Mesenchymal stem cell (in vitro differentiated cells and primary cell): ENCODE measurements at regions not wholly inside any gene's neighbourhood (a gene's known extent, or its start where the extent isn't known, plus 50 kb on each side); places are given as distances from the start of the nearest gene placed in this dataset.

Source experiments
- DNase-seq: peaks from one replicate; pipeline ENCODE4 v3.0.0-alpha.2; 2013
- H2AFZ ChIP-seq: one replicate; pipeline ENCODE4 v1.6.1; 2013; ENCODE audit warnings: low read depth, mild to moderate bottlenecking, control low read depth, inconsistent platforms, low read length, moderate library complexity
- H2AK5ac ChIP-seq: 2 replicates; pipeline ENCODE4 v1.6.1; 2013; ENCODE audit warnings: low read length, moderate library complexity, mild to moderate bottlenecking, inconsistent platforms; ENCODE audit not compliant: severe bottlenecking
- H2BK120ac ChIP-seq: one replicate; pipeline ENCODE4 v1.6.1; 2013; ENCODE audit warnings: low read depth, mild to moderate bottlenecking, inconsistent platforms, low read length, moderate library complexity
- H2BK12ac ChIP-seq, 2 experiments: one replicate each; pipeline ENCODE4 v1.6.1; 2013; ENCODE audit warnings: inconsistent platforms in 2 of 2, low read length in 2 of 2, mild to moderate bottlenecking in 2 of 2, moderate library complexity in 2 of 2, control low read depth in 1 of 2
- H2BK15ac ChIP-seq: one replicate; pipeline ENCODE4 v1.6.1; 2013; ENCODE audit warnings: mild to moderate bottlenecking, low read depth, inconsistent platforms; ENCODE audit not compliant: poor library complexity, severe bottlenecking
- H2BK5ac ChIP-seq: 2 replicates; pipeline ENCODE4 v1.6.1; 2013; ENCODE audit warnings: low read depth, mild to moderate bottlenecking, low read length, control low read depth, inconsistent platforms; ENCODE audit not compliant: poor library complexity, severe bottlenecking
- H3K14ac ChIP-seq, 2 experiments: one replicate each; pipeline ENCODE4 v1.6.1; 2013; ENCODE audit warnings: inconsistent platforms in 2 of 2, low read length in 2 of 2, control low read depth in 1 of 2, mild to moderate bottlenecking in 1 of 2, moderate library complexity in 1 of 2
- H3K18ac ChIP-seq, 2 experiments: one replicate each; pipeline ENCODE4 v1.6.1; 2013; ENCODE audit warnings: inconsistent platforms in 2 of 2, low read length in 2 of 2, control low read depth in 1 of 2, low read depth in 1 of 2, mild to moderate bottlenecking in 1 of 2
- H3K23ac ChIP-seq, 2 experiments: one replicate each; pipeline ENCODE4 v1.6.1; 2013; ENCODE audit warnings: inconsistent platforms in 2 of 2, low read length in 2 of 2, mild to moderate bottlenecking in 2 of 2, moderate library complexity in 2 of 2, control low read depth in 1 of 2
- H3K27ac ChIP-seq: 2 replicates; pipeline ENCODE4 v1.5.1; 2013; ENCODE audit warnings: mild to moderate bottlenecking, moderate library complexity, low read length, control low read depth, inconsistent platforms; ENCODE audit not compliant: poor library complexity, severe bottlenecking
- H3K27me3 ChIP-seq, 2 experiments: 2 replicates each; pipeline versions ENCODE4 v1.6.1 to v1.7.0; 2013; ENCODE audit warnings: low read length in 2 of 2, mild to moderate bottlenecking in 2 of 2, moderate library complexity in 2 of 2, control low read depth in 1 of 2, inconsistent platforms in 1 of 2; ENCODE audit not compliant: control insufficient read depth in 1 of 2, insufficient read depth in 1 of 2
- H3K36me3 ChIP-seq, 2 experiments: 2 replicates each; pipeline versions ENCODE4 v1.6.1 to v1.7.0; 2013; ENCODE audit warnings: low read length in 2 of 2, control low read depth in 1 of 2, inconsistent platforms in 1 of 2, low read depth in 1 of 2, mild to moderate bottlenecking in 1 of 2; ENCODE audit not compliant: insufficient read depth in 2 of 2, control insufficient read depth in 1 of 2
- H3K4ac ChIP-seq, 2 experiments: one replicate each; pipeline ENCODE4 v1.6.1; 2013; ENCODE audit warnings: inconsistent platforms in 2 of 2, low read length in 2 of 2, mild to moderate bottlenecking in 2 of 2, moderate library complexity in 2 of 2, control low read depth in 1 of 2, low read depth in 1 of 2
- H3K4me1 ChIP-seq: 2 replicates; pipeline ENCODE4 v1.6.1; 2013; ENCODE audit warnings: low read depth, low read length, control low read depth; ENCODE audit not compliant: control insufficient read depth, insufficient read depth
- H3K4me2 ChIP-seq: 2 replicates; pipeline ENCODE4 v1.6.1; 2013; ENCODE audit warnings: low read length, mild to moderate bottlenecking, inconsistent platforms; ENCODE audit not compliant: poor library complexity, severe bottlenecking
- H3K4me3 ChIP-seq, 2 experiments: 2 replicates each; pipeline versions ENCODE4 v1.5.1 to v1.7.0; 2013; ENCODE audit warnings: low read length in 2 of 2, mild to moderate bottlenecking in 2 of 2, control low read depth in 1 of 2, low read depth in 1 of 2; ENCODE audit not compliant: insufficient read depth in 1 of 2
- H3K79me1 ChIP-seq: replicated peaks from 2 replicates; pipeline ENCODE4 v1.6.1; 2013; ENCODE audit warnings: mild to moderate bottlenecking, control low read depth, low read length, inconsistent platforms; ENCODE audit not compliant: poor library complexity, severe bottlenecking
- H3K9ac ChIP-seq: 2 replicates; pipeline ENCODE4 v1.7.0; 2013; ENCODE audit warnings: mild to moderate bottlenecking, low read length, moderate library complexity
- H3K9me3 ChIP-seq: 2 replicates; pipeline ENCODE4 v1.7.0; 2013; ENCODE audit warnings: mild to moderate bottlenecking, low read length; ENCODE audit not compliant: control insufficient read depth
- H4K8ac ChIP-seq: one replicate; pipeline ENCODE4 v1.6.1; 2013; ENCODE audit warnings: inconsistent platforms, mild to moderate bottlenecking, low read length, moderate library complexity
- H4K91ac ChIP-seq: one replicate; pipeline ENCODE4 v1.6.1; 2013; ENCODE audit warnings: mild to moderate bottlenecking, low read length, inconsistent platforms
- WGBS: methylation state at CpG from one replicate; pipeline ENCODE4 v1.1.7; 2013; ENCODE audit warnings: mixed read lengths; 5-methylcytosine and 5-hydroxymethylcytosine counted together

DNA sequence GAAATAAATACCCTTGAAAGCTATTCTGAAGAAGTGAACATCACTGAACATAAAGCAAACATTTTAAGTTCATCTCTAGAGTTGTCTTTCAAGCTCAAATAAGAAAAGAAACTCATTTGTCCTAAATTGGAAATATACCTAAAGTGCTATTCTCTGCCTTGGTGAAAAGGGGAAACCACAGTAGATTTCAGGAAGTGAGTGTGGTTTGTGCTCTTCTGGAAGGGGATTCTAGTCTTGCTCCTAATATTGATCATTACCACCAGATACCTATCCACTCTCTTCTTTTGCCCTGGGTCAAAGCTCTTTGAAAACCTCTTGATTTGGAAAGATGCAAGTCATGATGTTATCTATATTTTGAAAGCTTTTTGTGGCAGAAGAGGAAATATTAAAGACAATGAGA, 798.1 kb downstream of the ADGRL2 start:
- Histone ChIP-seq H4K91ac (no peak overlapping the region), H3K9ac (no peak overlapping the region), H3K79me1 (no peaks in the 10 kb centered on the region), H3K27ac (no peak overlapping the region), H2BK12ac (no peak overlapping the region), H2BK120ac (no peak overlapping the region), H3K14ac (no peak overlapping the region), H3K18ac (no peak overlapping the region), H3K4ac (no peak overlapping the region), H3K27me3 (no peaks in the 10 kb centered on the region), H3K9me3 (no peaks in the 10 kb centered on the region), H2BK15ac (no peak overlapping the region), H4K8ac (no peak overlapping the region), H2AK5ac (no peak overlapping the region), H3K4me1 (no peaks in the 10 kb centered on the region), H3K4me2 (no peak overlapping the region), H3K4me3 (no peak overlapping the region), H2BK5ac (no peak overlapping the region), H2AFZ (no peak overlapping the region), H3K36me3 (no peaks in the 10 kb centered on the region), H3K23ac (no peak overlapping the region)
- DNase-seq, result no peak

DNA sequence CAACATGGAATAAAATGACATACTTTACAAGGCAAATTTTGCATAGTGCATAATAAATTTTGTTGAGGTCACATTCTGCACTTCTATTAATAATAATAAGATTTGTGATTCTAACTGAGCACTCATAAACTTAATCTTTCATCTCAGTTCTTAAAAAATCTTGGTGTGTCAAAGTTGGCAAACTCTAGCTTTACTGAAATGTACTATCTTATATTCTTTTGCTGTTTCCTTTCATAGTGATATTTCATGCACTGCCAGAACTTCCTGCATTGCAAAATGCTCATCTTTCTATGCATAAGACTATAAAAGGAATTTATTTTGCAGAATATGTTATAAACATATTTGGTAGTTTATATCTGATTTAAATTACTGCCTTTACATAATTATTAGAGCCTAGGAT, 797.6 kb downstream of the ADGRL2 start:
- no peak overlapping the region for H4K8ac ChIP-seq
- H3K27ac ChIP-seq, result no peak overlapping the region

DNA sequence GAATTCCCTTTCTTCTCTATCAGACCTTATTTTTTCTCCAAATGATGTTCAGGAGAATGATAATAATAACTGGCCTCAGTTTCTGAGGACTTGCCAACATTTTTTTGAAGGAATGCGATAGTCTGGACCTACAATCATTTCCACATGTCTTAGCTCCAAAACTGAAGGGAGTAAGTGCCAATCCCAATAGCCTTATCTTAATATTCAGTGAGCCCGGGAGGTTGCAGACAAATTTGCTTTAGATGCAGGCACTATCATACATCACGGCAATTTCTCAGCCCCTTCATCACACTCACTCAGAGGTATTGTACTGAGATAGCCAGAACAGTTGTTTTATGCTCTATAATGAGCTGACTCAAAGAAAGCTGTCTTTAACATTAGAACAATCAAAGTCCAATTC, 796.9 kb downstream of the ADGRL2 start:
- Histone ChIP-seq H2AFZ (no peak overlapping the region), H3K4me3 (no peak overlapping the region), H3K27ac (no peak overlapping the region), H3K27me3 (no peaks in the 10 kb centered on the region), H3K4me1 (no peaks in the 10 kb centered on the region), H3K18ac (no peak overlapping the region), H2BK12ac (no peak overlapping the region), H4K8ac (no peak overlapping the region), H3K9me3 (no peaks in the 10 kb centered on the region), H3K14ac (no peak overlapping the region), H2AK5ac (no peak overlapping the region), H3K36me3 (no peaks in the 10 kb centered on the region), H4K91ac (no peak overlapping the region), H3K4me2 (no peak overlapping the region), H3K4ac (no peak overlapping the region), H3K23ac (no peak overlapping the region), H3K79me1 (no peaks in the 10 kb centered on the region), H2BK15ac (no peak overlapping the region), H3K9ac (no peak overlapping the region), H2BK5ac (no peak overlapping the region), H2BK120ac (no peak overlapping the region)
- DNase-seq, result no peak
- WGBS, result 97% methylated on average over 3 of the region's 3 CpGs

More for the DNA sequence above, 797.6 kb downstream of the ADGRL2 start:
- Histone ChIP-seq H2BK120ac (no peak overlapping the region), H3K27me3 (no peaks in the 10 kb centered on the region), H2AK5ac (no peak overlapping the region), H3K4me1 (no peaks in the 10 kb centered on the region), H2BK12ac (no peak overlapping the region), H2BK5ac (no peak overlapping the region), H3K4me3 (no peak overlapping the region), H3K4ac (no peak overlapping the region), H3K4me2 (no peak overlapping the region), H3K36me3 (no peaks in the 10 kb centered on the region), H3K9ac (no peak overlapping the region), H3K9me3 (no peaks in the 10 kb centered on the region), H2BK15ac (no peak overlapping the region), H3K79me1 (no peaks in the 10 kb centered on the region), H4K91ac (no peak overlapping the region), H2AFZ (no peak overlapping the region), H3K14ac (no peak overlapping the region), H3K18ac (no peak overlapping the region), H3K23ac (no peak overlapping the region)
- no peak for DNase-seq

- no peak overlapping the region for H2AK5ac ChIP-seq
- H3K14ac ChIP-seq, result no peak overlapping the region
- H3K9me3 ChIP-seq, result no peaks in the 10 kb centered on the region
- H2AFZ ChIP-seq, result no peak overlapping the region
- no CpG with 5 or more reads among the region's 1 CpG for WGBS
- H2BK12ac ChIP-seq, result no peak overlapping the region
- no peaks in the 10 kb centered on the region for H3K27me3 ChIP-seq
- H3K18ac ChIP-seq, result no peak overlapping the region
- no peak overlapping the region for H3K27ac ChIP-seq
- no peak overlapping the region for H2BK120ac ChIP-seq
- no peaks in the 10 kb centered on the region for H3K79me1 ChIP-seq
- no peak overlapping the region for H2BK5ac ChIP-seq
- no peak overlapping the region for H4K8ac ChIP-seq
- no peak overlapping the region for H3K4ac ChIP-seq
- no peaks in the 10 kb centered on the region for H3K4me1 ChIP-seq
- H3K4me2 ChIP-seq, result no peak overlapping the region
- no peak overlapping the region for H3K23ac ChIP-seq
- H4K91ac ChIP-seq, result no peak overlapping the region
- H3K9ac ChIP-seq, result no peak overlapping the region
- no peak for DNase-seq
- no peaks in the 10 kb centered on the region for H3K36me3 ChIP-seq
- no peak overlapping the region for H2BK15ac ChIP-seq
- no peak overlapping the region for H3K4me3 ChIP-seq
Measured at GRCh38 chr1:82597141-82597540, 796.4 kb downstream of the ADGRL2 start.
